Uterus (tissue), 3 donors: ENCODE measurements at regions not wholly inside any gene's neighbourhood (a gene's known extent, or its start where the extent isn't known, plus 50 kb on each side); places are given as distances from the start of the nearest gene placed in this dataset.

Experiments used
- DNase-seq, 2 donors: peaks; one replicate each; pipeline ENCODE4 v3.0.0-alpha.2; 2019 to 2020
- H3K27ac ChIP-seq, 2 donors: fragments of 200-600 bp; sonication (generic); 1 replicate in 1 of 2; 2 replicates in 1 of 2; pipeline ENCODE4 v1.5.1; 2016 to 2018
- H3K27me3 ChIP-seq, 2 donors: fragments of 200-600 bp; sonication (generic); one replicate each; pipeline ENCODE4 v1.5.1; 2018 to 2019; ENCODE audit warnings: control low read depth in 1 of 2
- H3K36me3 ChIP-seq, 2 donors: fragments of 200-600 bp; sonication (generic); one replicate each; pipeline ENCODE4 v1.5.1; 2019; ENCODE audit warnings: control low read depth in 1 of 2
- H3K4me1 ChIP-seq, 2 donors: fragments of 200-600 bp; sonication (generic); one replicate each; pipeline ENCODE4 v1.5.1; 2018 to 2019; ENCODE audit warnings: control low read depth in 1 of 2
- H3K4me3 ChIP-seq, 2 donors: fragments of 200-600 bp; sonication (generic); 1 replicate in 1 of 2; 2 replicates in 1 of 2; pipeline ENCODE4 v1.5.1; 2018 to 2019; ENCODE audit warnings: mild to moderate bottlenecking in 1 of 2
- H3K9me3 ChIP-seq, 2 donors: fragments of 200-600 bp; sonication (generic); one replicate each; pipeline ENCODE4 v1.5.1; 2019; ENCODE audit warnings: control low read depth in 1 of 2
- POLR2A ChIP-seq, 2 donors: fragments of 450-650 bp; IDR thresholded peaks; one replicate each; pipeline ENCODE4 v1.6.1; 2016; ENCODE audit warnings: antibody characterized with exemption in 2 of 2, mild to moderate bottlenecking in 1 of 2, moderate library complexity in 1 of 2
- intact Hi-C: fragments of 100-400 bp; cut with DNase I; formaldehyde crosslinking; loops from one replicate; pipeline ENCODE4 v1.15.1; 2023; ENCODE audit warnings: low total_unique reads
- TF ChIP-seq, protein P1 (sequence below), 4 experiments: fragments of 200-600 bp in 2 of 4; fragments of 450-650 bp in 2 of 4; sonication (generic) in 2 of 4; IDR thresholded peaks; one replicate each; pipeline ENCODE4 v1.5.1; 2016 to 2019; ENCODE audit warnings: antibody characterized with exemption in 4 of 4, mild to moderate bottlenecking in 2 of 4, moderate library complexity in 1 of 4
- donor health status: DM: yes; HTN: yes; CAD: no.

DNA sequence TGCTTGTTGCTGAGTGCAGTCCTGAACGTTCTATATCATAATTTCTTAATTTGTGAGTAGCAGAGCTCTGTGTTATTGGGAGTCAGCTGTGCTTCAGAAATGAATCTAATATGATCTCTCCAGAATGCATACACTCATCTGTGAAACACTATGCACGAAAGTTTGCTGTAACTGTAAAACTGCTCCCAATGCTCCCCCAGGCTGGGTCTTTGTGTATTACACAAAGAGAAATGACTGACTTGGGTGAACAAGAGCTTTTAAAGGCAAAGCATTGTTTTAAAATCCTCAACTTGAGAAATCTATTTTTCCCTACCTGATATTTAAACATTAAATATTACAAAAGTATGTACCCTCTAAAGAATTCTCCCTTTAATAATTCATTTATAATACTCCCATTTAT, 636.7 kb upstream of the KIF2B start:
- no peak for TF ChIP-seq POLR2A (IDR thresholded peaks at IDR 0.05)
- TF ChIP-seq, protein P1, sequence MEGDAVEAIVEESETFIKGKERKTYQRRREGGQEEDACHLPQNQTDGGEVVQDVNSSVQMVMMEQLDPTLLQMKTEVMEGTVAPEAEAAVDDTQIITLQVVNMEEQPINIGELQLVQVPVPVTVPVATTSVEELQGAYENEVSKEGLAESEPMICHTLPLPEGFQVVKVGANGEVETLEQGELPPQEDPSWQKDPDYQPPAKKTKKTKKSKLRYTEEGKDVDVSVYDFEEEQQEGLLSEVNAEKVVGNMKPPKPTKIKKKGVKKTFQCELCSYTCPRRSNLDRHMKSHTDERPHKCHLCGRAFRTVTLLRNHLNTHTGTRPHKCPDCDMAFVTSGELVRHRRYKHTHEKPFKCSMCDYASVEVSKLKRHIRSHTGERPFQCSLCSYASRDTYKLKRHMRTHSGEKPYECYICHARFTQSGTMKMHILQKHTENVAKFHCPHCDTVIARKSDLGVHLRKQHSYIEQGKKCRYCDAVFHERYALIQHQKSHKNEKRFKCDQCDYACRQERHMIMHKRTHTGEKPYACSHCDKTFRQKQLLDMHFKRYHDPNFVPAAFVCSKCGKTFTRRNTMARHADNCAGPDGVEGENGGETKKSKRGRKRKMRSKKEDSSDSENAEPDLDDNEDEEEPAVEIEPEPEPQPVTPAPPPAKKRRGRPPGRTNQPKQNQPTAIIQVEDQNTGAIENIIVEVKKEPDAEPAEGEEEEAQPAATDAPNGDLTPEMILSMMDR (IDR thresholded peaks at IDR 0.05), result no peak
- H3K36me3 ChIP-seq, result no peaks in the 10 kb centered on the region
- no peaks in the 10 kb centered on the region for H3K4me1 ChIP-seq
- H3K4me3 ChIP-seq, result no peak overlapping the region
- no peak for DNase-seq
- intact Hi-C loops, result no loop called here
- H3K27ac ChIP-seq, result no peak overlapping the region
- H3K9me3 ChIP-seq, result no peaks in the 10 kb centered on the region
- no peaks in the 10 kb centered on the region for H3K27me3 ChIP-seq

DNA sequence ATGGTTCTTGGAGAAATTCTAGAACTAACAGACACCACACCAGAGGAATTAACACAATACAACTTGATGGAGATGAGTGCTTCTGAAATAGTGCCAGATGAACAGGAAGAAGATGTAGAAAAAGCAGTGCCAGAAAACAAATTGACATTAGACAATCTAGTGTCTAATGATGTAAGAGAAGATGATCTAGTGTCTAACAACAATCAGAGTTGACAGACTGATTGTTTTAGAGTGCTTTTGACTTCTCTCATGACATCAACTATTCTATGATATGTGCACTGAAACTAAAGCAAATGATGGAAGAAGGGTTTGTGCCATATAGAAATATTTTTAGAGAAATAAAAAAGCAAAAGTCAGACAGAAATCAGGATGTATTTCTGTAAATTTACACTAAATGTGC, 646.1 kb upstream of the KIF2B start:
- Histone ChIP-seq H3K9me3 (no peaks in the 10 kb centered on the region), H3K4me3 (no peak overlapping the region), H3K27ac (no peak overlapping the region), H3K4me1 (no peaks in the 10 kb centered on the region), H3K36me3 (no peaks in the 10 kb centered on the region), H3K27me3 (no peaks in the 10 kb centered on the region)
- intact Hi-C loops, result no loop called here
- DNase-seq, result no peak
- TF ChIP-seq, protein P1 (IDR thresholded peaks at IDR 0.05), result no peak
- TF ChIP-seq POLR2A (IDR thresholded peaks at IDR 0.05), result no peak

DNA sequence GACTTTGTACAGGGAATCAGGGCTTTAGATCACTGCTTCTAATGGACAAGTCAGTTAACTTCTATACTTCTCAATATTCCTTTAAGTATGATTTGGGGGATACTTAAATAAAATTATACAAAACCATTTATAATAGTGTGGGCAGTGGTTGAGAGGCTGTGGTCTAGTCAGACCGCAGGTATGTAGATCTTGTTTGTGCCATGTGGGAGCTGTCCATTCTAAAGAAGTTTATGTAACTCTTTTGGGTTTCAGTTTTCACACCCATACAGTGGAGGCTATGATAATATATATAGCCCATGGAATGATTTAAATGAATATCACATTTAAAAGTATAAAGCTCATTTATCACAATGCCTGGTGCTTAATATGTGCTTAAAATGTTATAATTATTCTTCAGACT, 654.3 kb upstream of the KIF2B start:
- TF ChIP-seq, protein P1 (IDR thresholded peaks at IDR 0.05), result no peak
- TF ChIP-seq POLR2A (IDR thresholded peaks at IDR 0.05), result no peak
- Histone ChIP-seq H3K27ac (no peak overlapping the region), H3K36me3 (no peaks in the 10 kb centered on the region), H3K9me3 (no peaks in the 10 kb centered on the region), H3K4me1 (no peaks in the 10 kb centered on the region), H3K27me3 (no peaks in the 10 kb centered on the region), H3K4me3 (no peak overlapping the region)
- DNase-seq, result no peak
- intact Hi-C loops, result no loop called here

DNA sequence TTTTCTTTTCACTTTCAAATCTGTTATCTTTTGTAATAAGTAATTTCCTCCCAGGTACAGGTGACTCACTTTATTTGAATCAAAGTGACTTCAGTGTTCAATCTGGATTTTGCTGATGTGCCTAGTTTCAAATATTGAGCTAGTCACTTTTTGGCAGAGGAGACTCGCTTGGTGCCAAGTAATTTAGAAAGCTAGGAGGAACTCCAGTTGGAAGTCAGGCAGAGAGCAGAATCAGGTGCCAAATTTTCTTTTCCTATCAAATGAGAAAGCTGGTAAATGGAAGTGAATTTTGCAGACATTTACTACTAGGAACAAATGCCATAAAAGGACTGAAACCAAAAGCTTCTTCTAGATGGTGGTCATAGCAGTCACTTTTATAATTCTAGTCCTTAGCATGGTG, 656.0 kb upstream of the KIF2B start:
- intact Hi-C loops, result no loop called here
- Histone ChIP-seq H3K36me3 (no peaks in the 10 kb centered on the region), H3K27me3 (no peaks in the 10 kb centered on the region), H3K9me3 (no peaks in the 10 kb centered on the region), H3K4me3 (no peak overlapping the region), H3K4me1 (no peaks in the 10 kb centered on the region), H3K27ac (no peak overlapping the region)
- DNase-seq, result no peak
- TF ChIP-seq POLR2A (IDR thresholded peaks at IDR 0.05), result no peak
- TF ChIP-seq, protein P1 (IDR thresholded peaks at IDR 0.05), result no peak

DNA sequence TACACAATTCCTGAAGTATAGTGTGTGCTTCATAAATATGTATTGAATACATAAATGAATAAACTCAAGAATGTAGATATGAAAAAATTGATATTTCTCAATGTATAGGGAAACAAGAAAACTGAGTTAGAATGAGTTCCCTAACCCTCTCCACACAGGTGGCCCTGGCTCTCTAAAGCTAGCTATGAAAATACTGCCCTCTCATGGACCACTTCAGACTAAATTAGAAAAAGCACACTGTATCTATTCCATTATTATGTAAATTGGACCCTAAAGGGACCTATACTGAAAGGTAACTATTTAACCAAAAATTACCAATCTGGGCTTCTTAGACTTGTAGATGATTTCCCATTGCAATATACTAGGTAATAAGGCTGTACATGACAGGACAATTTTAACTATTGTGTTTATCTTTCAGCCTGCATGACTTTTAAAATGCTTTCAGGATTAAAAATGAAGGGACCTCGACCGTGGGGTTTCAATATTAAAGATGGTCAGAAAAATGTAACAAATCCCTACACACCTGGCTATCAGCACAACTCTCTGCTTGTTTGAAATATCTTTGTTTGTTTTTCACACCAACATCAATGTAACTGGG, 672.5 kb upstream of the KIF2B start:
- Histone ChIP-seq H3K27ac (no peak overlapping the region), H3K27me3 (no peaks in the 10 kb centered on the region), H3K4me1 (no peaks in the 10 kb centered on the region), H3K4me3 (no peak overlapping the region), H3K36me3 (no peaks in the 10 kb centered on the region), H3K9me3 (no peaks in the 10 kb centered on the region)
- DNase-seq, result no peak
- intact Hi-C loops, result no loop called here
- no peak for TF ChIP-seq POLR2A (IDR thresholded peaks at IDR 0.05)
- TF ChIP-seq, protein P1 (IDR thresholded peaks at IDR 0.05), result no peak
